Rectal smooth muscle tissue (tissue), 1 donor: ENCODE measurements at regions not wholly inside any gene's neighbourhood (a gene's known extent, or its start where the extent isn't known, plus 50 kb on each side); places are given as distances from the start of the nearest gene placed in this dataset.
"Not testable (repeated sequence)": the region's sequence is repeated elsewhere in the genome, so short reads cannot be mapped to it uniquely, and the experiment has no call there.

ENCODE experiments used
- H3K27ac ChIP-seq: one replicate; pipeline ENCODE4 v1.7.0; 2013; ENCODE audit warnings: low read depth, low read length, inconsistent platforms
- H3K27me3 ChIP-seq: one replicate; pipeline ENCODE4 v1.7.0; 2013; ENCODE audit warnings: low read length; ENCODE audit not compliant: control insufficient read depth, insufficient read depth
- H3K36me3 ChIP-seq: one replicate; pipeline ENCODE4 v1.7.0; 2013; ENCODE audit warnings: low read length; ENCODE audit not compliant: control insufficient read depth, insufficient read depth
- H3K4me1 ChIP-seq: one replicate; pipeline ENCODE4 v1.7.0; 2013; ENCODE audit warnings: low read length; ENCODE audit not compliant: control insufficient read depth, insufficient read depth
- H3K4me3 ChIP-seq: one replicate; pipeline ENCODE4 v1.7.0; 2013; ENCODE audit warnings: low read length
- H3K9ac ChIP-seq: one replicate; pipeline ENCODE4 v1.7.0; 2013; ENCODE audit warnings: low read length

GRCh38 chr2:143994961-143995360 is 525.0 kb downstream of the ZEB2 start:
- no peaks in the 10 kb centered on the region for H3K27me3 ChIP-seq
- H3K4me1 ChIP-seq: no peaks in the 10 kb centered on the region
- H3K27ac ChIP-seq: no peak overlapping the region
- no peak overlapping the region for H3K4me3 ChIP-seq
- H3K9ac ChIP-seq: no peak overlapping the region
- no peaks in the 10 kb centered on the region for H3K36me3 ChIP-seq

GRCh38 chr2:143991596-143991995 is 528.3 kb downstream of the ZEB2 start:
- not testable (repeated sequence) for H3K4me3 ChIP-seq, H3K36me3 ChIP-seq

GRCh38 chr2:143988082-143988481 is 531.8 kb downstream of the ZEB2 start:
- Histone ChIP-seq H3K27me3 (no peaks in the 10 kb centered on the region), H3K27ac (no peak overlapping the region), H3K36me3 (peaks cover 2% of the 10 kb centered on the region)

More at GRCh38 chr2:143991596-143991995, 528.3 kb downstream of the ZEB2 start:
- H3K4me1 ChIP-seq, H3K27me3 ChIP-seq, H3K9ac ChIP-seq, H3K27ac ChIP-seq: not testable (repeated sequence)

GRCh38 chr2:143981428-143981827 is 538.5 kb downstream of the ZEB2 start:
- Histone ChIP-seq H3K4me3 (no peak overlapping the region), H3K4me1 (no peaks in the 10 kb centered on the region)

More at GRCh38 chr2:143988082-143988481, 531.8 kb downstream of the ZEB2 start:
- Histone ChIP-seq H3K4me3 (no peak overlapping the region), H3K9ac (no peak overlapping the region), H3K4me1 (no peaks in the 10 kb centered on the region)

GRCh38 chr2:143977356-143977755 is 542.6 kb downstream of the ZEB2 start:
- Histone ChIP-seq H3K4me3 (no peak overlapping the region), H3K4me1 (no peaks in the 10 kb centered on the region), H3K27me3 (no peaks in the 10 kb centered on the region), H3K36me3 (no peaks in the 10 kb centered on the region), H3K27ac (no peak overlapping the region), H3K9ac (no peak overlapping the region)

More at GRCh38 chr2:143981428-143981827, 538.5 kb downstream of the ZEB2 start:
- H3K27me3 ChIP-seq: no peaks in the 10 kb centered on the region
- H3K9ac ChIP-seq: no peak overlapping the region
- no peak overlapping the region for H3K27ac ChIP-seq
- H3K36me3 ChIP-seq: no peaks in the 10 kb centered on the region

- Histone ChIP-seq H3K27ac (no peak overlapping the region), H3K9ac (no peak overlapping the region), H3K4me3 (no peak overlapping the region), H3K27me3 (no peaks in the 10 kb centered on the region), H3K4me1 (no peaks in the 10 kb centered on the region), H3K36me3 (no peaks in the 10 kb centered on the region)
Observed at GRCh38 chr2:143975216-143975615, 544.7 kb downstream of the ZEB2 start.

- no peaks in the 10 kb centered on the region for H3K4me1 ChIP-seq
- no peak overlapping the region for H3K27ac ChIP-seq
- H3K36me3 ChIP-seq: no peaks in the 10 kb centered on the region
- no peak overlapping the region for H3K9ac ChIP-seq
- no peaks in the 10 kb centered on the region for H3K27me3 ChIP-seq
- no peak overlapping the region for H3K4me3 ChIP-seq
Observed at GRCh38 chr2:143974262-143974661, 545.7 kb downstream of the ZEB2 start.

- Histone ChIP-seq H3K27ac (no peak overlapping the region), H3K4me1 (no peaks in the 10 kb centered on the region), H3K4me3 (no peak overlapping the region), H3K36me3 (no peaks in the 10 kb centered on the region), H3K9ac (no peak overlapping the region), H3K27me3 (no peaks in the 10 kb centered on the region)
Observed at GRCh38 chr2:143968860-143969259, 551.1 kb downstream of the ZEB2 start.

- Histone ChIP-seq H3K36me3 (no peaks in the 10 kb centered on the region), H3K27me3 (no peaks in the 10 kb centered on the region), H3K27ac (no peak overlapping the region), H3K9ac (no peak overlapping the region), H3K4me1 (no peaks in the 10 kb centered on the region), H3K4me3 (no peak overlapping the region)
Observed at GRCh38 chr2:143968360-143968759, 551.6 kb downstream of the ZEB2 start.

GRCh38 chr2:143965493-143966164 is 554.3 kb downstream of the ZEB2 start:
- Histone ChIP-seq H3K27ac (no peak overlapping the region), H3K27me3 (no peaks in the 10 kb centered on the region), H3K4me3 (no peak overlapping the region), H3K36me3 (no peaks in the 10 kb centered on the region), H3K4me1 (no peaks in the 10 kb centered on the region), H3K9ac (no peak overlapping the region)

GRCh38 chr2:143964891-143965290 is 555.0 kb downstream of the ZEB2 start:
- Histone ChIP-seq H3K9ac (no peak overlapping the region), H3K27ac (no peak overlapping the region), H3K4me1 (no peaks in the 10 kb centered on the region)

GRCh38 chr2:143960177-143960576 is 559.7 kb downstream of the ZEB2 start:
- no peaks in the 10 kb centered on the region for H3K27me3 ChIP-seq
- H3K4me1 ChIP-seq: peaks cover 2% of the 10 kb centered on the region
- H3K27ac ChIP-seq: no peak overlapping the region
- no peaks in the 10 kb centered on the region for H3K36me3 ChIP-seq
- no peak overlapping the region for H3K4me3 ChIP-seq
- H3K9ac ChIP-seq: no peak overlapping the region

More at GRCh38 chr2:143964891-143965290, 555.0 kb downstream of the ZEB2 start:
- H3K4me3 ChIP-seq: no peak overlapping the region
- no peaks in the 10 kb centered on the region for H3K36me3 ChIP-seq
- H3K27me3 ChIP-seq: no peaks in the 10 kb centered on the region

GRCh38 chr2:143957321-143957720 is 562.6 kb downstream of the ZEB2 start:
- Histone ChIP-seq H3K4me3 (no peak overlapping the region), H3K4me1 (peaks cover 2% of the 10 kb centered on the region), H3K36me3 (no peaks in the 10 kb centered on the region), H3K27ac (no peak overlapping the region), H3K27me3 (no peaks in the 10 kb centered on the region), H3K9ac (no peak overlapping the region)
